OCI-M1 (cell line): ENCODE measurements at regions not wholly inside any gene's neighbourhood (a gene's known extent, or its start where the extent isn't known, plus 50 kb on each side); places are given as distances from the start of the nearest gene placed in this dataset.
"Not testable (repeated sequence)": the region's sequence is repeated elsewhere in the genome, so short reads cannot be mapped to it uniquely, and the experiment has no call there.

Experiments used
- DNase-seq: peaks from one replicate; lab custom pipeline; 2025; lab: John Stamatoyannopoulos, UW

DNA sequence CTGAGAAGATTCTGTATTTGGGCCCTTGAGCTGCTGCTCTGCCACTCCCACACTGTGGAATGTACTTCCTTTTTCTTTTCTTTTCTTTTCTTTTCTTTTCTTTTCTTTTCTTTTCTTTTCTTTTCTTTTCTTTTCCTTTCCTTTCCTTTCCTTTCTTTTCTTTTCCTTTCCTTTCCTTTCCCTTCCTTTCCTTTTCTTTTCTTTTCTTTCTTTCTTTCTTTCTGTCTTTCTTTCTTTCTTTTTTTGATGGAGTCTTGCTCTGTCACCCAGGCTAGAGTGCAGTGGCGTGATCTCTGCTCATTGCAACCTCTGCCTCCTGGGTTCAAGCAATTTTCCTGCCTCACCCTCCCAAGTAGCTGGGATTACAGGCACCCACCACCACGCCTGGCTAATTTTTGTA lies 89.8 kb downstream of the DNAAF6 start:
- DNase-seq = not testable (repeated sequence)

DNA sequence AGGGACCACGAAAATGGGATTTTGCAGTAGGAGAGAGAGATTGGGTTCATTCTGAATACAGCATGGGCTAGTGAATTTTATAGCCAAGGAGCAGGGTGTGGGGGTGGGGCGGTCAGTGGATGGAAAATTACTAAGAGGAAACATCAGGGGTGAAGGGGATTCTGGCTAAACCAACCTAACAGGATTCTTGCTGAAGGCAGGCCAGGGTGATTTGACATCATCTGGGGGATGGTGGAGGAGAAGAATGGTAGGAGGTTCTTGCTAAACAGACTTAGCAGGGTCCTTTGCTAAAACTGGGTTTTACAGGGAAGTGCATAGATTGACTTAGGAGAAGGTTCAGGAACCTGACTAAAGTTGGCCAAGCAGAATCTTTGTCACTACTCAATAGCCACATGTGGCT lies 91.9 kb downstream of the DNAAF6 start:
- no peak for DNase-seq

DNA sequence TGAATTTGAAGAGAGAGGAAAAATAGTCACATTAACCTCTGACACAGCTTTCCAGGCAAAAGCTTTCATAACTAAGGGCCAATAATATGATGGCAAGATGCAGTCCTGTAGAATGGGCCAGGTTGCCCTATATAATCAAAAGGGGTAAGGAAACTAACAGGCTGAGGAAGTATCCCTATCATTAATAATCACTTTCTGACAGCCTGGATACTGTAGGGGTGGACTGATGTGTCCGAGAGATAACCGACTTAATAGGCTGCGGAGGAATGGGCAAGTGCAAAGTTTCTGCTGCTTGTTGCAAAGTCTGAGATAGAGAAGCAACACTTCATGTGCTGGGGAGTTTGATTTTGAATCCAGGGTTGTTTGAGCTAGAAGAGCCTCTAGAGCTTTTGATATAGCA lies 94.8 kb downstream of the DNAAF6 start:
- no peak for DNase-seq

DNA sequence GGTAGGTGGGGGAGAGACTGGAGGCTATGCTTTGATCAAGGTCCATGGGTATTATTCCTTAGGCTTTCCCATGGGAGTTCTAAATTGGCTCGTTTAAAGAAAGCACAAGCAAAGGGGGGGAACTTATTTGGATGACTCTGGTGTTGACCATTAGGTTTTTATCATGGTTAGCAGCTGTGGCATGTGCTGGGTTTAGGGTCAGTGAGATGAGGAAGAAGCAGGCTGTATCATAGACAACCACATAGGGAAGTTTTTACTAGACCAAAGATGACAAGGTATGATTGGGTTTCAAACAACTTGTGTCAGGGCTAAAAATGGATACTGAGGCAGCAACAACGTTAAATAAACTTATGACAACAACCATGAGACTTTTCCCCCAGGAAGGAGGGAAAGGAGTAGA lies 97.7 kb downstream of the DNAAF6 start:
- DNase-seq = peak; percentile 56

GRCh38 chrX:107323786-107324492 lies 117.5 kb downstream of the DNAAF6 start:
- no peak for DNase-seq

- DNase-seq = peak; percentile 28
These were observed 118.3 kb downstream of the DNAAF6 start for GRCh38 chrX:107324493-107325310.

- no peak for DNase-seq
These were observed 119.1 kb downstream of the DNAAF6 start for GRCh38 chrX:107325467-107325866.

DNA sequence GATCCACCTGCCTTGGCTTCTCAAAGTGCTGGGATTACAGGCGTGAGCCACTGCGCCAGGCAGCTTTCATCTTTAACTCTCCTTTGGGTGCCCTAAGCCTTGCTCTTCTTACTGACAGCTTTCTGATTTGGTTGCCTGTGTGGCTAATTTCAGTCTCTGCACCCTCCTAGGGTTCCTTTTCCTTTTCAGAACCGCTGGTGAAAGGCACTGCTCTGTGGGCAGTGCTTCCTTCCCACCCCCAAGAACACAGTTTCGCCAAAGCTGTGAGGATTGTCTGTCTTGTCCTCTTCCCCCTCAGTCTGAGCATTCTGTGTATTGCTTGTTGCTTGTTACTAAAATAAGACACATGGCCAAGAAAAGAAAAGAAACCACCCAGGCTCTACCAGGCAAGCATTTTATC lies 101.4 kb upstream of the FRMPD3 start:
- no peak for DNase-seq

- no peak for DNase-seq
These were observed 100.5 kb upstream of the FRMPD3 start for GRCh38 chrX:107348990-107349389.

DNA sequence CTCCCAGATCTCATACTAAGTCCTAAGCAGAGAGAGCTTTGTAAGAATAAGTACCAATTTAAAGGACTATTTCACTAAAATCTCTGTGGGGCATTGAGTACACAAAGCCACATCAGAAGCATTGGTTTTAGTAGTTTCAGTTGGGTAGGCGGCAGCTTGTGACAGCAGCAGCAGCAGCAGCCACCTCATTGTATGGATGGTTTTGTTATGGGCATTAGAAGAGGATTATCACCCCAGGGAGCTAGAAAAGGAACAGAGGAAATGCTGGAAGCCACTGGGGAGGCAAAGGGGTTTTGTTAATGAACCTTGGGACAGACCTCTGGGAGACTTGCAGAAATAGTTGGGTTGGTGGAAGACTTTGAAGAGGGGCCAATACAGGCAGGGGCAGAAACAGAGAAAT lies 93.9 kb upstream of the FRMPD3 start:
- DNase-seq = no peak

DNA sequence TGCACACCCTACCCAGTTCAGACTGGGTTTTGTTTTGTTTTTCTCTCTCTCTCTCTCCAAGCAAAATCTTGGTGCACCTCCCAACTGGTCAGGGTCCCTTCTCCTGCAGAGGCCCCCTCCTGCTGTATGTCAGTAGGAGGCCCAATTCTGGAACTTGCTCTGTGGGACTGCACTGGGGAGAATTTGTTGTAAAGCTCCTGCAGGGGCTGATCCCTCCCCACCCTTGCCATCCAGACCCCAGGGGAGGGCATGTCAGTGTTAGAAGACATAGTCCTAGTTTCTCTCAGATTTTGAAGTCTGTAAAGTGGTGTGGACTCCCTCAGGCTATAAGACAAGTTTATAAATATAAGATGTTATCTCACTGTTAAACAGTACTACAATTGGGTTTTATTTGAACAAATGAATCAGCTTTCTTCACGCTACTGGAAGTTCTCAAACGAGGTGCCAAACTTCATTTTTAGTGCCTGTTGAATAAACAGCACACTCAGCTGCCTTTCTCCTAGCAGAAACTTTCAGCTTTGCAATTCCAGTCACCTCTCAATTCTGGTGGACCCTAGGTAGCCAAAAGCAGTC lies 88.6 kb upstream of the FRMPD3 start:
- no peak for DNase-seq

- DNase-seq = not testable (repeated sequence)
These were observed 79.3 kb upstream of the FRMPD3 start for GRCh38 chrX:107370185-107370584.

GRCh38 chrX:107374132-107374531 lies 75.3 kb upstream of the FRMPD3 start:
- no peak for DNase-seq

- DNase-seq = no peak
These were observed 74.6 kb upstream of the FRMPD3 start for GRCh38 chrX:107374831-107375230.

DNA sequence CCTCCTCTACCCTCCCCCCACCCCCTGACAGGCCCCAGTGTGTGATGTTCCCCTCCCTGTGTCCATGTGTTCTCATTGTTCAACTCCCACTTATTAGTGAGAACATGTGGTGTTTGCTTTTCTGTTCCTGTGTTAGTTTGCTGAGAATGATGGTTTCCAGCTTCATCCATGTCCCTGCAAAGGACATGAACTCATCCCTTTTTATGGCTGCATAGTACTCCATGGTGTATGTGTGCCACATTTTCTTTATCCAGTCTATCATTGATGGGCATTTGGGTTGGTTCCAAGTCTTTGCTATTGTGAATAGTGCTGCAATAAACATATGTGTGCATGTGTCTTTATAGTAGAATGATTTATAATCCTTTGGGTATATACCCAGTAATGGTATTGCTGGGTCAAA lies 73.3 kb upstream of the FRMPD3 start:
- not testable (repeated sequence) for DNase-seq

DNA sequence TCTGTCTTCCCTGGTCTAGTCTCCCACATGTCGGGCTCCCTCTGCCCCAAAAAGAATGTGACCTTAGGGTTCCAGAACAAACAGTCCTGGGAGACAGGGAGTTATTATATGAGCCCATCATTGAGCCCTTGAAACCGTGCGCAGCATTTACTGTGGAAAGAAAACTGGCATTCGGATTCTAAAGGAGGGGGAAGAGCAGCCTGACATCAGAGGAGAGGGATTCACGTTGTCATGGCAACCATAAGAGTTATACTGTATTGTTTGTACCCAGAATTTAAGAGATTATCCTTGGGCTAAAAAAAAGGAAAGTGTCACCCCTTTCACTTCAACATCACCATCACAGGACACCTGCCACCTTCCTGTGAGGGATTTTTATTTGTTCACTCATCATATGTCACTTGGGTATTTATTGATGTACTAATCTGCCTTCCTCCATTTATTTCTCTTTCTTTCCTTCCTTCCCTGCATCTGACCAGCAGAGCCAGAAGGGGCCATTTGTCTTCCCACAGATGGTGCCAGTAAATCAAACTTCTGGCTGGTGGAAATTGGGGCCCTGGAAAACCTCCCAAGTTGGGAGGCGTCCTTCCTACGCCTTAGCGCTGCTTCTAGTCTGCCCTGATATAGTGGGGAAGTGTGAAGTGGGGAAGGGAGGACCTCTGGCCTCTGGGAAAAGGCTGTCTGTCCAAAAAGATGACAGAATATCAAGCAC lies 64.9 kb upstream of the FRMPD3 start:
- DNase-seq = no peak

GRCh38 chrX:107389726-107390125 lies 59.7 kb upstream of the FRMPD3 start:
- no peak for DNase-seq

DNA sequence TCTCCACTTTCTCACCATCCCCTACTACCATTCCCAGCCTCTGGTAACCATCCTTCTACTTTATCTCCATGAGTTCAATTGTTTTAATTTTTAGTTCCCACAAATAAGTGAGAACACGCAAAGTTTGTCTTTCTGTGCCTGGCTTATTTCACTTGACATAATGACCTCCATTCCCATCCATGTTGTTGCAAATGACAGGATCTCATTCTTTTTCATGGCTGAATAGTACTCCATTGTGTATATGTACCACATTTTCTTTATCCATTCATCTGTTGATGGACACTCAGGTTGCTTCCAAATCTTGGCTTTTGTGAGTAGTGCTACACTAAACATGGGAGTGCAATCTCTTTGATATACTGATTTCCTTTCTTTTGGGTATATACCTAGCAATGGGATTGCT lies 55.8 kb upstream of the FRMPD3 start:
- DNase-seq = not testable (repeated sequence)

DNA sequence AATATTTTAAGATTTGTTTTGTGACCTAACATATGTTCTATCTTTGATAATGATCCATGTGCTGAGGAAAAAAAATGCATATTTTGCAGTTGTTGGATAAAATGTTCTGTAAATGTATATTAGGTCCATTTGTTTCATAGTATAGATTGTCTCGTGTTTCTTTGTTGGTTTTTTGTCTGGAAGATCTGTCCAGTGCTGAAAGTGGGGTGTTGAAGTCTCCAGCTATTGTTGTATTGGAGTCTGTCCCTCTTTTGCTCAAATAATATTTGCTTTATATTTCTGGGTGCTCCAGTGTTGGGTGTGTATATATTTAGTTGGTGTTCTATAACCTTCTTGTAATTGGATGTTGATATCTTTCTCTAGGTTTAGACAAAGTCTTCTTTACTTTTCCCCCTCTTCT lies 53.2 kb upstream of the FRMPD3 start:
- no peak for DNase-seq

DNA sequence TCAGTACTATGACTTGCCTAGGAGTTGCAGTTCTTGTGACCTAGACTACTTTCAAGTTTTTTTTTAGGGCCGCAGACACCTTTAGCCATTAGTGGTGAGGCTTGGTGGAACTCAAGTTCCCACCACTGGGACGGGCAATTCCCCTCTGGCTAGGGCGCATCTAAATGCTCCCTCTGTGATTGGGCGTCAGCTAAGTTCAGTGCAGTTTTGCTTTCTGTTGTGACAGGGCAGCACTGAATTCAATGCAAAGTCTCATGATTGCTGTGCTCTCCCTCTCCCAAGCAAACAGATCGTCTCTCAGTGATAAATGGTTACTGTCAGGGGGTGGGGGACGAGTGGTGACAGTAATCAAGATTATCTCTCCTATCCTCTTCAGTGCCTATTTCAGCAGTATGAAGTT lies 52.7 kb upstream of the FRMPD3 start:
- no peak for DNase-seq

DNA sequence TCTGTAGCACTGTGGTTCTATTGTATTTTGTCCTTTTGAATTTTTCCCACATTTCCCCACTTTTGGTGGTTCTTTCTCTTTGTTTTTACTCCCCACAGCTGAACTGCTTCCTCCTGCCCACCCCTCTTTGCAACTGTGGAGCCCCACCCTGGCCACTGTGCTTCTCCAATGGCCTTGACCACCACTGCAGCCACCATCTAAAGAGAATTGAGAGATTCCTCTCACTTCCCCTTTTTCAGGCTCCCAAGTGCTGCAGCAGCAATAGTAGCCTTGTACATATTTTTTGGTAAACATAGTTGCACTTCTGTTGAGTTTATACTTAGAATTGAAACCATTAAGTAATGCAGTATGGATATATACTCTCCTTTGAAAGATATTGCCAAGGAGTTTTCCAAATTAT lies 51.3 kb upstream of the FRMPD3 start:
- peak; percentile 5 for DNase-seq
